Psoas muscle (tissue), 7 donors: ENCODE measurements at regions not wholly inside any gene's neighbourhood (a gene's known extent, or its start where the extent isn't known, plus 50 kb on each side); places are given as distances from the start of the nearest gene placed in this dataset.

Source experiments
- ATAC-seq, 4 donors: fragments of 200-7000 bp; cut with Tn5 transposase; one replicate each; pipeline ENCODE4 v1.9.1; 2020; ENCODE audit warnings: moderate library complexity in 3 of 4, mild to moderate bottlenecking in 2 of 4
- DNase-seq, 2 donors: peaks; one replicate each; pipeline ENCODE4 v3.0.0-alpha.2; 2020
- H3K27ac ChIP-seq: fragments of 200-600 bp; one replicate; pipeline ENCODE4 v1.8.0; 2022
- H3K27me3 ChIP-seq, 3 donors: fragments of 200-600 bp in 1 of 3; one replicate each; pipeline versions ENCODE4 v1.6.1 to v1.8.0; 2013 to 2022; ENCODE audit warnings: low read length in 2 of 3, mild to moderate bottlenecking in 2 of 3, moderate library complexity in 1 of 3; ENCODE audit not compliant: insufficient read depth in 3 of 3
- H3K36me3 ChIP-seq, 2 donors: fragments of 200-600 bp in 1 of 2; one replicate each; pipeline versions ENCODE4 v1.6.1 to v1.8.0; 2013 to 2022; ENCODE audit warnings: low read depth in 1 of 2, mild to moderate bottlenecking in 1 of 2, moderate library complexity in 1 of 2; ENCODE audit not compliant: insufficient read depth in 1 of 2
- H3K4me1 ChIP-seq: fragments of 200-600 bp; one replicate; pipeline ENCODE4 v1.8.0; 2022
- H3K4me3 ChIP-seq: fragments of 200-600 bp; one replicate; pipeline ENCODE4 v1.8.0; 2022; ENCODE audit warnings: mild to moderate bottlenecking
- H3K9me3 ChIP-seq: fragments of 200-600 bp; one replicate; pipeline ENCODE4 v1.8.0; 2022
- CTCF ChIP-seq: fragments of 200-600 bp; IDR thresholded peaks from one replicate; pipeline ENCODE4 v1.8.0; 2022; ENCODE audit warnings: antibody characterized with exemption
- WGBS, 3 donors: extraction: QIAGEN DNeasy Blood & Tissue Kit; methylation state at CpG; one replicate each; pipeline versions ENCODE4 v1.1.6 to v1.1.7; 2013; 5-methylcytosine and 5-hydroxymethylcytosine counted together
- intact Hi-C, 2 donors: fragments of 100-400 bp; cut with DNase I; formaldehyde crosslinking; loops; one replicate each; pipeline versions ENCODE4 v1.11.0 to v1.14.2; 2022
- donor health status: healthy with polysubstance abuse.
- donor health status: DM: no; HTN: no; CAD: no; lungs with moderate emphysema.
- donor health status: Bipolar disorder and iron deficiency.
- donor health status: healthy.
- donor health status: DM: yes; HTN: yes; CAD: no.
- donor health status: DM: no; HTN: no; CAD: no.
- donor health status: DM: yes; HTN: yes; CAD: no.

DNA sequence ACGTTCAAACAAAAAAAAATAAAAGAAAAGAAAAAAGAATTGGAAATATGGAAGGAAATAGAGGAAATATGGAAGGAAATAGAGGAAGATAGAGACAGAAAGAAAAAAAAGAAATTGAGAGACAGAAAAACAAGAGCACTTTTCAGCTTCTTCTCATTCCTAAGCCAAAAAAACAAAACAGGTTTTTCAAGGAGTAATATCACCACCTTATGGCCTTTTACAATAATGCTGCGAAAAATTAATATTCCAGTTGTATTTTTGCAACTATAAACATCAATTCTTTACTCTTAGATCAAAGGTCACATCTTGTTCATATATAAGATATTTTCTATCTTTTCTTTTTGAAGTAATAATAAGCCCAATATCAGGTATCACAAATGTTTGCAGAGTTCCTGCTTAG, 328.3 kb downstream of the FAT3 start:
- ATAC-seq, result no peak
- Histone ChIP-seq H3K4me3 (no peak overlapping the region), H3K9me3 (no peaks in the 10 kb centered on the region), H3K4me1 (no peaks in the 10 kb centered on the region), H3K27ac (no peak overlapping the region), H3K27me3 (no peaks in the 10 kb centered on the region), H3K36me3 (no peaks in the 10 kb centered on the region)
- 37 to 59% (median 40%) methylated on average over 2 of the region's 2 CpGs for WGBS, 3 donors
- intact Hi-C loops, result no loop called here
- no peak for TF ChIP-seq CTCF
- DNase-seq, result no peak

DNA sequence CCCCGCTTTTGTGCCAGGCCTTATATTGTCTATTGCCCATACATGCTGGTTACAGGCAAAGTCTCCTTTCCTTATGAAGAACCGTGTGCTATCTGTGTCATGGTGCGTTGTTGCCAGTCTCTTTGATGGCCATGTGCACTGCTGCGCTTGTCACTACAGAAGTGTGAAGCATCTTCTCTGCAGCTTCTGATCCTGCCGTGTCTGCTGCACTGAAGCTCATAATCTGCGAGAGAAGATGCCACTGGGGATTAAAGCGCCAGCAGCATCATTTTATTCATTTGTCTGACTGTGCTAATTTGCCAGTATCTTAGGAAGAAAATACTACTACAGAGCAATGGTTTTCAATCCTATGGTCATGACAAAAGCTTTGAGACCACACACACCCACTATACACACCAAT, 330.1 kb downstream of the FAT3 start:
- intact Hi-C loops, result no loop called here
- DNase-seq (no peak), ATAC-seq (no peak)
- H3K9me3 ChIP-seq, result no peaks in the 10 kb centered on the region
- H3K36me3 ChIP-seq, result no peaks in the 10 kb centered on the region
- H3K27me3 ChIP-seq, result no peaks in the 10 kb centered on the region
- 87% methylated on average over 7 of the region's 7 CpGs for WGBS, 3 donors
- no peaks in the 10 kb centered on the region for H3K4me1 ChIP-seq
- no peak for TF ChIP-seq CTCF
- H3K4me3 ChIP-seq, result no peak overlapping the region
- no peak overlapping the region for H3K27ac ChIP-seq

GRCh38 chr11:92556431-92556830, 331.8 kb downstream of the FAT3 start:
- TF ChIP-seq CTCF, result no peak
- Histone ChIP-seq H3K4me3 (no peak overlapping the region), H3K9me3 (no peaks in the 10 kb centered on the region), H3K4me1 (no peaks in the 10 kb centered on the region), H3K27me3 (no peaks in the 10 kb centered on the region), H3K27ac (no peak overlapping the region), H3K36me3 (no peaks in the 10 kb centered on the region)
- intact Hi-C loops, result no loop called here
- DNase-seq (no peak), ATAC-seq (no peak)
- 45 to 53% (median 52%) methylated on average over 4 of the region's 4 CpGs for WGBS, 3 donors

- H3K27ac ChIP-seq, result no peak overlapping the region
- WGBS, 3 donors, result 85 to 91% (median 85%) methylated on average over 1 of the region's 1 CpG
- intact Hi-C loops, result no loop called here
- no peaks in the 10 kb centered on the region for H3K4me1 ChIP-seq
- DNase-seq (no peak), ATAC-seq (no peak)
- no peaks in the 10 kb centered on the region for H3K9me3 ChIP-seq
- no peak for TF ChIP-seq CTCF
- no peaks in the 10 kb centered on the region for H3K27me3 ChIP-seq
- H3K36me3 ChIP-seq, result no peaks in the 10 kb centered on the region
- H3K4me3 ChIP-seq, result no peak overlapping the region
These were observed 333.3 kb downstream of the FAT3 start for GRCh38 chr11:92557879-92558278.

DNA sequence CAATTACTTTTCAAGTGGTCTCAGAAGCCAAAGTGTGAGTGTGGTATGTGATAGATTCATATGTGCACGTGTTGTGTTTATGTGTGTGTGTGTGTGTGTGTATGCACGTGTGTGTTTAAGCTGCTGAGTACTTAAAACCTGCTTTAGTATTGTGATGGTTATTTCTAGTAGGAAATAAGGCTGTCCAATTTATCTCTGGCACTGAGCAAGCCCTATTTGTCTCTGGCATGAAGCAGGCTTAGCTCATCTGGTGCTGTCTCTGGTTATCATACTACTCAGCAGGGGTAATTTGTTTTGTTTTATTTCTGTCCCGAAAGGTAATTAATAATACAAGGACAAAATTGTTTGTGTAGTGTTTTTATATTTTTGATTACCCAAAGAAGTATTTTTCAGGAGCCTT, 333.7 kb downstream of the FAT3 start:
- no peak overlapping the region for H3K4me3 ChIP-seq
- intact Hi-C loops, result no loop called here
- ATAC-seq (no peak), DNase-seq (no peak)
- no peaks in the 10 kb centered on the region for H3K36me3 ChIP-seq
- no peak for TF ChIP-seq CTCF
- no peaks in the 10 kb centered on the region for H3K27me3 ChIP-seq
- H3K4me1 ChIP-seq, result no peaks in the 10 kb centered on the region
- no peaks in the 10 kb centered on the region for H3K9me3 ChIP-seq
- WGBS, 3 donors, result 50 to 62% (median 52%) methylated on average over 3 of the region's 3 CpGs
- no peak overlapping the region for H3K27ac ChIP-seq
